NOMO-1 (cell line): ENCODE measurements at regions not wholly inside any gene's neighbourhood (a gene's known extent, or its start where the extent isn't known, plus 50 kb on each side); places are given as distances from the start of the nearest gene placed in this dataset.
"Not testable (repeated sequence)": the region's sequence is repeated elsewhere in the genome, so short reads cannot be mapped to it uniquely, and the experiment has no call there.

Experiments used
- DNase-seq, 2 experiments: peaks; one replicate each; lab custom pipeline; 2025; ENCODE audit not compliant: unreplicated experiment in 2 of 2; lab: John Stamatoyannopoulos, UW

- DNase-seq = no peak
Measured at GRCh38 chrX:36642052-36642451, 366.1 kb upstream of the FAM47C start.

- DNase-seq = no peak
Measured at GRCh38 chrX:36650622-36651021, 357.5 kb upstream of the FAM47C start.

GRCh38 chrX:36683507-36683906 lies 324.7 kb upstream of the FAM47C start:
- DNase-seq = no peak

- no peak for DNase-seq
Measured at GRCh38 chrX:36684053-36684452, 324.1 kb upstream of the FAM47C start.

GRCh38 chrX:36721990-36722389 lies 286.2 kb upstream of the FAM47C start:
- no peak for DNase-seq

GRCh38 chrX:36753602-36754001 lies 254.6 kb upstream of the FAM47C start:
- DNase-seq = no peak

- no peak for DNase-seq
Measured at GRCh38 chrX:36787752-36788151, 220.4 kb upstream of the FAM47C start.

- no peak for DNase-seq
Measured at GRCh38 chrX:36803151-36803550, 205.0 kb upstream of the FAM47C start.

- DNase-seq = no peak
Measured at GRCh38 chrX:36804066-36804465, 204.1 kb upstream of the FAM47C start.

GRCh38 chrX:36844857-36845256 lies 163.3 kb upstream of the FAM47C start:
- no peak for DNase-seq

- no peak for DNase-seq
Measured at GRCh38 chrX:36847496-36847895, 160.7 kb upstream of the FAM47C start.

- no peak for DNase-seq
Measured at GRCh38 chrX:36849407-36849806, 158.8 kb upstream of the FAM47C start.

- DNase-seq = no peak
Measured at GRCh38 chrX:36856849-36857248, 151.3 kb upstream of the FAM47C start.

- no peak for DNase-seq
Measured at GRCh38 chrX:36859231-36859630, 148.9 kb upstream of the FAM47C start.

- DNase-seq = no peak
Measured at GRCh38 chrX:36861601-36862000, 146.6 kb upstream of the FAM47C start.

- DNase-seq = peak in 1 of 2 experiments; percentile 39
Measured at GRCh38 chrX:36867143-36867542, 141.0 kb upstream of the FAM47C start.

- DNase-seq = no peak
Measured at GRCh38 chrX:36868592-36868991, 139.6 kb upstream of the FAM47C start.

GRCh38 chrX:36869457-36869856 lies 138.7 kb upstream of the FAM47C start:
- no peak for DNase-seq

- no peak for DNase-seq
Measured at GRCh38 chrX:36897690-36898089, 110.5 kb upstream of the FAM47C start.

- peak; percentile 4 to 6 for DNase-seq
Measured at GRCh38 chrX:36898301-36898700, 109.9 kb upstream of the FAM47C start.

- not testable (repeated sequence) for DNase-seq
Measured at GRCh38 chrX:36904561-36904960, 103.6 kb upstream of the FAM47C start.

GRCh38 chrX:36908801-36909675 lies 99.1 kb upstream of the FAM47C start:
- peak in 1 of 2 experiments; percentile 30 for DNase-seq

GRCh38 chrX:36909676-36910030 lies 98.5 kb upstream of the FAM47C start:
- no peak for DNase-seq
